Medulla oblongata (tissue), 1 donor: ENCODE measurements at regions not wholly inside any gene's neighbourhood (a gene's known extent, or its start where the extent isn't known, plus 50 kb on each side); places are given as distances from the start of the nearest gene placed in this dataset.

Source experiments
- DNase-seq: peaks from one replicate; pipeline ENCODE4 v3.0.0-alpha.2; 2015; ENCODE audit errors: extremely low spot score

DNA sequence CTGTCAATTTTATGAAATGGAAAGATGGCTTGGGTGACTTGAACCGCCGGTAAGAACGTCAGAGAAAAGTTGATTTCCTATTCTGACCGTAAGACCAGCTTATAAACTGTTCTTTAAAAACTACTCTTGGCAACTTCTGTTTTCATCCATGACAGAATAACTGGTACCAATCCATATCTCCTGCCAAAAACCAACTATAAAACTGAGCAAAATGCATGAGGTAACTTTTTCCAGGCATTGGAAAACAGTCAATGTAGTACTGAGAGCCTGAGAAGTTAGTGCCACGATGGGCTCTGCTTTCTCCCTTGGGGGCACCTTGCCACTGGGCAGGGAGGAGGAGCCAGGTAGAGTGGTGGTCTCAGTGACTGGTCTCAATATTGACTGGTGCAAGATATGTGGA lies 615.2 kb upstream of the TBL1XR1 start:
- no peak for DNase-seq

DNA sequence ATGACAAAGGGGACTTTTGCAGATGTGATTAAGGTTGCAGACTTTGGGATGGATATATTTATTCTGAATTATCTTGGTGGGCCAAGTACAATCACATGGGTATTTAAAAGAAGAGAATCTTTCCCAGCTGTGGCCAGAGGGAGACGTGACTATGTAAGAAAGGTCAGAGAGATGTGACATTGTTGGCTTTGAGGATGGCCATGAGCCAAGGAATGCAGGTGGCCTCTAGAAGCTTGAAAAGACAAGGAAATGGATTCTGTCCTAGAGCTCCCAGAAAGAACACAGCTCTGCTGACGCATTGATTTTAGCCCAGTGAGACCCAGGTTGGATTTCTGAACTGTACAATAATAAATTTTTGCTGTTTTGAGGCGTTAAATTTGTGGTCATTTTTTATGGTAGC lies 616.0 kb upstream of the TBL1XR1 start:
- DNase-seq, result peak; percentile 24

GRCh38 chr3:177816667-177817208 lies 619.5 kb upstream of the TBL1XR1 start:
- DNase-seq, result no peak

GRCh38 chr3:177817751-177818150 lies 620.5 kb upstream of the TBL1XR1 start:
- no peak for DNase-seq

- DNase-seq, result no peak
Measured at GRCh38 chr3:177818712-177819240, 621.5 kb upstream of the TBL1XR1 start.

DNA sequence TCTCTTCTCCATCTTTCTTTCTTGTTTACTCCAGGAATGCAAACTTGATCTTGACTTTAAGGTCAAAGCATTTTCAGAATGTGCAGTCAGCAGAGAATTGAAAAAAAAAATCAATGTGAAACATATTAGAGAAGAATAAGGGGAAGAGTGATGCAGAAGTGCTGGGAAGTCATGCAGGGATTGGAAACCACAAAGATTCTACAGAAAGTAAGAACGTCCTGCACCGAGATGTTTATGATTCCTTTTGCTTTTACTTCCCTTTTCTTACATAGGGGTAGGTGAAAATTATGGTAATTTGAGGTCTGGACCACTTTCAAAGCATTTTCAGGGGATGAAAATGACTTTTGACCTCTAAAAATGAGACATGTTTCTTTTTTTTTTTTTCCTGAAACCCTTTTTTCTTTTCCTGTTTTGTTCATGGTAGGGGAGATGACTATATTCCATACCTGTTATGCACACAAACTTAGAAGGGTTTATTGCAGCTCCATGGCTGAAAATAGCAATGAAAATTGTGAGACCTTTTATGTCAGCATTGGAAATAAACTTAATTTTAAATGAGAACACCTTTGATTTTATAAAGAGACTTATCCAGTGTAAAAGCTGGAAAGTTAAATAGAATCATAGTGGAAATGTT lies 623.5 kb upstream of the TBL1XR1 start:
- DNase-seq, result no peak

- no peak for DNase-seq
Measured at GRCh38 chr3:177822681-177823096, 625.4 kb upstream of the TBL1XR1 start.

GRCh38 chr3:177823701-177824189 lies 626.5 kb upstream of the TBL1XR1 start:
- DNase-seq, result no peak

DNA sequence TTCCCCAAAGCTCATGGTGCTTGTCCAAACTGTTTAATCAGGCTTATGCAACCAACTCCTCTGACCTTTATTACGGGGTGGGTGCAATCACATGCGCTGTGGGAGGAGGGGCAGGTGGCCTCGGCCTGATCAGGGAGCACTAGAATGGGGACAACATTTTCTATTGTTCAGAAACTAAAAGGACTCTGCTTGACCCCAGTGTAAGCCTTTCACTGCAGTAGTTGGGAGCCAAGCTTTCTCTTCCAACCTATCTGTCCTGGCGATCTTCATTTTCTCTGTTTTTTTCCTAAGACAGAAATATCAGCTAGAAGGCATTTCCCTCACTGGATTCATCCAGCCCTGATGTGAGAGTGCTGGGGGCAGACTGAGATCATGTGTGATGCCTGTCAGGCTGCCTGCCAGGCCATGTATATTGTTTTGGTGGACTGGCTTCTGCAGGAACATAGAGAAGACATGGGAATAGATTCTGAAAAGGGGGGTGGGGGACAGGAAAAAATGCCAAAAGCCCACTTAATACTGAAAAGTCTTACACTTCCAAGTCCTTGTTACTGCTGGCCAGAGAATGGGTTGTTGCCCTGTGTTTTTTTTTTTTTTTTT lies 627.0 kb upstream of the TBL1XR1 start:
- no peak for DNase-seq

DNA sequence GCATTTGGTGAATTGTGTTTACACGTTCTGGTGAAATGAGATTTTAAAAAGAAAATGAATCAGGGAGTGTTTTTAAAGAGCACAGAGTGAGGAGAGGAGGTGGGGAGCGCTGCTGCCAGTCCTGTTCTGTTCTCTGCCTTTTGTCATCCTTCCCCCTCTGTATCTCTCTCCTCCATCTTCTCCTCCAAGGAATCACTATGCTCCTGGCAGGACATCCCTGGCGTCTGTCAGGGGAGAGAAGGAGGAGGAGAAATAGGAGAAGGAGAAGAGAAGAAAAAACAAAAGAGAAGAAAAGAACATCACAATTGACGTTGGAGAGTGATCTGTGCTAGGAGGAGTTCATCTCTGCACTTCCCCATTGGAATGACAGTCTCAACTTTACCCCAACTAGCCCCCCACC lies 627.6 kb upstream of the TBL1XR1 start:
- DNase-seq, result no peak

DNA sequence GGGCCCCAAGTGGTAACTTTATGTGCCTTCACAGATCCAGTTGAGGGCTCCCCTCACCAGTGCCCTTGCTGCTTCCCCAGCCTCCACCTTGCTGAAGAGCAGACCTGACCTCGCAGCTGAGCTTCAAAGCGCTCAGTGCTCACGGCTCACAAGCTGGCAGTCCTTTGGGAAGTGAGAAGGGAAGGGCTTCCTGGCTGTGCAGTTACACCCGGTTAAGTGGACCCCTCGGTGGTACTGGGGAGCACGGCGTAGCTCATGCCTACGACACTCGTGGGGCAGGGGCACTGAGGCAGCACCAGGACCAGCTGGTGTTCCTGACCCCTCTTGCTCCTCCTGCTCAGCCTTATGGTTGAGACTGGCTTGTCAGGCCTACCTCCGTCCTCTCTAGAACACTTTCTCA lies 629.0 kb upstream of the TBL1XR1 start:
- no peak for DNase-seq

DNA sequence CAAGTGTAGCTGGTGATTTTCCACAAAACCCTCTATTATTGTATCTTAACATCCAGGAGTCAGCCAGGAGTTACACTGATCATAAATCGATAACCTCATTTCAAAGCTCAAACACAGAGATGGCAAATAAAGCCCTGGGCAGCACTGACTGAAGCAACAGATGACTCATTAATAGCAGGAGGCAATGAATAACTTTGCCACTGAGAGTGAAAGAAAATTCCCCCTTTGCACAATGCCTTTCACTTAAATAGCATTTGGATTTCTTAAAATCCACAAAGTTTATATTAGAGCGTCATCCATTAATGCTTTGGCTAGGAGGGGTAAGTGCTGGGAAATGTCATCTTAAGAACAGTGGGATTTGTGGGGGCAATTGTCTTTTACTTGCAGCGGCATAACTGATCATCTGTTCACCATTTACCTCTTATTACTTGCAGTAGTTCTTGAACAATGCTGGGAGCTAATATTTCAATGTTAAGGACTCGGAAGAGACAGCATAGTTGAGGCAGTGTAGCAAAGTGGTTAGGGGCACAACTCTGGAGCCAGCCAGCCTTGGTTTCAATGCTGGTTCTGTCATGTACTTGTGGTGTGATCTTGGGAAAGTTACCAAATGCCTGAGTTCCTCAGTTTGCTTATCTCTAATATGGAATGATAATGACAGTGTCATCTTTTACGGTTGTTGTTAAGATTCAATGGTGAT lies 630.4 kb upstream of the TBL1XR1 start:
- DNase-seq, result no peak

DNA sequence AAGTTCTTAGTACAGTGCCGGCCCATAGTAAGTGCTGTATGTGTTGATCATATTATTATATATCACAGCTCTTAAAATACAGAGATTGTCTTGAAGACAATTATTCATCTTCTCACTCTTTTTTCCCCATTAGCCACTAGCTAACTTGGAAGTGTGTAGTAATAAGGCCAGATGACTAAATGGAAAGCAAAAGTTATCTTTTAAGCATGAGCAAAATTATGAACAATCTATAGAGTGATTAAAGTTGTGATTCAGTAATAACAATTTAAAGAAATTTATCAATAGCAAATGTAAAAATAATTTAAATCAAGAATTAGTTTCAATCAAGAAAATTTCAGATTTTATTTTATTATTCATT lies 630.9 kb upstream of the TBL1XR1 start:
- DNase-seq, result no peak

DNA sequence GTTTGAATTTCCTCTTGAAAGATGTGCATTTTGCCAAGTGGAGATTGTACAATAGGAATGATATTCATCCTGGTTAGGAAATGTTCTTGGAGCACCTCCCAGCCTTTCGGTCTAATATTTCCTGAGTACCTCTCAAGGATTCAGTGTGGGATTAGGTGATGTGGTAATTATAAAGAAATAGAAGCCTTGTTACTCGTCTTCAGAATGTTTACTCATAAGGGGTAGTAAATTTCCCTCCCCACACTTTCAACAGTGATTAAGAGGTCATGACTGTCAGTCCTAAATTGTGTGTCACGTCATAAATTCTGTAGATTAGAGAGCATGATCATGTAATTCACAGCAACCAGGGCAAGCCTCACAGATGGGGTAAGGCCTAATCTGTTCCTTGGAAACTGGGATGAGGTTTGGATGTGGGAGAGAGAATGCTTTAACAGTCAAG lies 633.1 kb upstream of the TBL1XR1 start:
- no peak for DNase-seq

- DNase-seq, result no peak
Measured at GRCh38 chr3:177831361-177831760, 634.1 kb upstream of the TBL1XR1 start.

DNA sequence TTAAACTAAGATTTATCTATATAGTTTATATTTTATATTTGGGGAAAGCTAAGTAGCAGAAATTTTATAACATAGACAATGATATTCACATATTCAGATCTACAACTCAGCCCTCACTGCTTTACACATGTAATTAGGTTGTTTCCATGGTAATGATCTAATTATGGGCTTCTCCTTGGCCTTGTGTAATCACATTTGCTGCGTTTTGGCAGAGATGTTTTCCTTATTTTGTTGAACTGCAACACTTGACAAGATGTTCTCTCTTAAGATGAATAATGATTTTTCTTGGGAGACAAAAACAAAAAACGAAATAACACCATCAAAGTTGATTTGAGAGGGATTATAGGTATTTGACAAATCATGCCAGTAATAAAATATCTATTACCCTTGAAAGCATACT lies 635.6 kb upstream of the TBL1XR1 start:
- peak; percentile 25 for DNase-seq

- DNase-seq, result no peak
Measured at GRCh38 chr3:177833332-177833731, 636.0 kb upstream of the TBL1XR1 start.

- DNase-seq, result no peak
Measured at GRCh38 chr3:177835008-177835407, 637.7 kb upstream of the TBL1XR1 start.

GRCh38 chr3:177835917-177836316 lies 638.6 kb upstream of the TBL1XR1 start:
- no peak for DNase-seq

- DNase-seq, result no peak
Measured at GRCh38 chr3:177836671-177837070, 639.4 kb upstream of the TBL1XR1 start.

GRCh38 chr3:177837951-177838655 lies 640.8 kb upstream of the TBL1XR1 start:
- DNase-seq, result no peak

DNA sequence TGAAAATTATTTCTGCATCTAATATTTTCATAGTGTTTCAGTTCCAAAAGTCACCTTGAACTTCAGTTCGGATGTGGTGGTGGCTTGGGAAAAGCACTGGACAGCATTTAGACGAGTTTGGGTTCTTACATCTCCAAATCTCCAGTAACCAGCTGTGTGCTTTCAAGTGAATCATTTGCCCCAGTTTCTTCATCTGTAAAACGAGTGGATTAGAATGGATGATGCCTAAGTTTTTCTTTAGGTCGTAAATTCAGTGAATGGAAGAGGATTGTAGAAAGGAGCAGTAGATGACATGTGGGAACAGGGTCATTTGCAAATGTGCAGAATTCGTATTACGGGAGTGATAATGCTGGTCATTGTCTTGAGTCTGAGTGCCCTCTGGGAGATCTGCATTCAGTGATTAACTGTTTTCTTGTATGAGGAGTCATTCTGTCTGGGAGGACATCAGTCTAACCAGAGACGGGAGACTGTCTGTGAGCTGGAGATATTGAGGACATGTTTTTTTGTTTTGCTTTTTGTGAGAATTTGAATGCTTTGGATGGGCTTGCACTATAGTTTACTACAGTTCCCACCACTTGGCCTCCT lies 641.6 kb upstream of the TBL1XR1 start:
- DNase-seq, result no peak
